ENCODE measurements at regions not wholly inside any gene's neighbourhood (a gene's known extent, or its start where the extent isn't known, plus 50 kb on each side); places are given as distances from the start of the nearest gene placed in this dataset.
"Not testable (repeated sequence)": the region's sequence is repeated elsewhere in the genome, so short reads cannot be mapped to it uniquely, and the experiment has no call there.

DNA sequence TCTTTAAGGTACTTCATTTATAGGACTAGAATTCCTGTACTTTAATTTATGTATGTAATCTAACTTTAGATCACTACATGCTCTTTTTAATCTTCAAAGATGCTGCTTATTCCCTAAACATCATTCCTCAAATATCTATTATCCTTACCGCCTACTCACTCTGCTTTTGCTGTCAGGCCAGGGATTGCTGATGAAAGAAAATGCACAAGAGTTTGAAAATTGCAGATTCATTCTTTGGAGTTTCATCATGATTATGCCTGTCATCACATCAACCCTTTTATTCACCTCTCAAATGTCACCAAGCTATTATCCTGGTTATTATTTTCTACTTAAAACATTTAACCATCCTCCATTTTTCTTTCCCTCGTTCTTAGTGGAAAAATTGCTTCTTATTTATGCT is 802.7 kb downstream of the METTL15 start:
- TF ChIP-seq, protein P1, sequence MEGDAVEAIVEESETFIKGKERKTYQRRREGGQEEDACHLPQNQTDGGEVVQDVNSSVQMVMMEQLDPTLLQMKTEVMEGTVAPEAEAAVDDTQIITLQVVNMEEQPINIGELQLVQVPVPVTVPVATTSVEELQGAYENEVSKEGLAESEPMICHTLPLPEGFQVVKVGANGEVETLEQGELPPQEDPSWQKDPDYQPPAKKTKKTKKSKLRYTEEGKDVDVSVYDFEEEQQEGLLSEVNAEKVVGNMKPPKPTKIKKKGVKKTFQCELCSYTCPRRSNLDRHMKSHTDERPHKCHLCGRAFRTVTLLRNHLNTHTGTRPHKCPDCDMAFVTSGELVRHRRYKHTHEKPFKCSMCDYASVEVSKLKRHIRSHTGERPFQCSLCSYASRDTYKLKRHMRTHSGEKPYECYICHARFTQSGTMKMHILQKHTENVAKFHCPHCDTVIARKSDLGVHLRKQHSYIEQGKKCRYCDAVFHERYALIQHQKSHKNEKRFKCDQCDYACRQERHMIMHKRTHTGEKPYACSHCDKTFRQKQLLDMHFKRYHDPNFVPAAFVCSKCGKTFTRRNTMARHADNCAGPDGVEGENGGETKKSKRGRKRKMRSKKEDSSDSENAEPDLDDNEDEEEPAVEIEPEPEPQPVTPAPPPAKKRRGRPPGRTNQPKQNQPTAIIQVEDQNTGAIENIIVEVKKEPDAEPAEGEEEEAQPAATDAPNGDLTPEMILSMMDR (IDR thresholded peaks at IDR 0.05; ENCODE audit: low read depth, low read length): no peak
- no peak overlapping the region for H3K27ac ChIP-seq
- no peak for DNase-seq

DNA sequence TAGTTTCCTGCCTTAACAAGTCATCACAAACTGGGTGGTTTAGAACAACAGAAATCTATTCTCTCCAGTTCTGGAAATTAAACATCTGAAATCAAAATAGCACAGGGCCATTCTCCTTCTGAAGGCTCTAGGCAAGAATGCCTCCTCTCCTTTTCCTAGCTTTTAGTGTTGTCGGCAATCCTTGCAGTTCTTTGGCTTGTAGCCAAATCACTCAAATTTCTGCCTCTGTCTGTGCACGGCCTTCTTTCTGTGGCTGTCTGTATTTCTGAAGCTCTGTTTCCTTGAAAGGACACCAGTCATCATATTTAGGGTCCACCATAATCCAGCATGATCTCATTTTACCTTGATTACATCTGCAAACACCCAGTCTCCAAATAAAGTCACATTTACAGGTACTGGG is 795.5 kb downstream of the METTL15 start:
- H3K9me3 ChIP-seq (ENCODE audit: severe bottlenecking): no peaks in the 10 kb centered on the region
- TF ChIP-seq, protein P1 (IDR thresholded peaks at IDR 0.05; ENCODE audit: low read depth, low read length): no peak
- H3K4me3 ChIP-seq (ENCODE audit: low read depth, low read length): no peak overlapping the region
- DNase-seq: no peak
- H3K27ac ChIP-seq: no peak overlapping the region
- no peaks in the 10 kb centered on the region for H3K36me3 ChIP-seq
- H3K27me3 ChIP-seq (ENCODE audit: insufficient read depth, low read depth, severe bottlenecking): no peaks in the 10 kb centered on the region

More for the DNA sequence above, 802.7 kb downstream of the METTL15 start:
- Histone ChIP-seq H3K9me3 (ENCODE audit: severe bottlenecking) (no peaks in the 10 kb centered on the region), H3K27me3 (ENCODE audit: insufficient read depth, low read depth, severe bottlenecking) (no peaks in the 10 kb centered on the region), H3K36me3 (no peaks in the 10 kb centered on the region), H3K4me3 (ENCODE audit: low read depth, low read length) (no peak overlapping the region)

DNA sequence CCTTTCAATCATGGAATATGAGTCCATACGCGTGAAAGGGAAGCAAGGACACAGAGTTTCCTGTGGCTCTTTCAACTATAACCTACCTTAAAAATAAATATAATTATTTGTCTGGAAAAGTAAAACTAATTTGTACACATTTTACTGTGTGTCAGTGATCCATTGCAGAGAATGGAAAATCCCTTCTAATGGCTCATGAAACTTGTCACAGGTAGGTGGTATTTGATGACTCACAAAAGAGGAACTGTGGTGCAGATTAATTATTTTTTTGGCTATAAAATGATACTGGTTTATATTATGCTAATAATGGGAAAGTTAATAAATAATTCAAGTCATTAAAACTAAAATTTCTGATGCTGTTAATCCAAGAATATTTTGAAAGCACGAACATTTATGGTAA is 792.2 kb downstream of the METTL15 start:
- Histone ChIP-seq H3K27me3 (ENCODE audit: insufficient read depth, low read depth, severe bottlenecking) (no peaks in the 10 kb centered on the region), H3K9me3 (ENCODE audit: severe bottlenecking) (no peaks in the 10 kb centered on the region), H3K4me3 (ENCODE audit: low read depth, low read length) (no peak overlapping the region), H3K27ac (no peak overlapping the region), H3K36me3 (no peaks in the 10 kb centered on the region)
- DNase-seq: no peak
- TF ChIP-seq, protein P1 (IDR thresholded peaks at IDR 0.05; ENCODE audit: low read depth, low read length): no peak

DNA sequence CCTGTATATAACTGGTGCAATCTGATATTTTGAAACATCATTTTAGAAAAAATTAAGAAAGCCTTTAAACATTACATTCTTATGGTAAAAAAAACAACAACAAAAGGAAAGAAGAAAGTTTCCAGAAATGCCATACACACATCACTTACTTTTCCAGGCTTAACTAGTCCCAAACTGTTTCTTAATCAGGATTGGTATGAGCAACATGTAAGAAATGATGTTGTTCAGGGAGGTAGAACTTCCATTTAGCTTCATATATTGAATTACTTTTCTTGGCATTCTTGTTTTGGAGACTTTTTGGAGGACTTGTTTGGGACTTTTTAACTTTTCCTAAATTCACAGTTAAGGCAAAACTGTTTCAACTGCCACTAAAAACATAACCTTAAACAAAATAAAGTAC is 791.5 kb downstream of the METTL15 start:
- Histone ChIP-seq H3K4me3 (ENCODE audit: low read depth, low read length) (no peak overlapping the region), H3K9me3 (ENCODE audit: severe bottlenecking) (no peaks in the 10 kb centered on the region), H3K36me3 (no peaks in the 10 kb centered on the region), H3K27me3 (ENCODE audit: insufficient read depth, low read depth, severe bottlenecking) (no peaks in the 10 kb centered on the region), H3K27ac (no peak overlapping the region)
- TF ChIP-seq, protein P1 (IDR thresholded peaks at IDR 0.05; ENCODE audit: low read depth, low read length): no peak
- no peak for DNase-seq

DNA sequence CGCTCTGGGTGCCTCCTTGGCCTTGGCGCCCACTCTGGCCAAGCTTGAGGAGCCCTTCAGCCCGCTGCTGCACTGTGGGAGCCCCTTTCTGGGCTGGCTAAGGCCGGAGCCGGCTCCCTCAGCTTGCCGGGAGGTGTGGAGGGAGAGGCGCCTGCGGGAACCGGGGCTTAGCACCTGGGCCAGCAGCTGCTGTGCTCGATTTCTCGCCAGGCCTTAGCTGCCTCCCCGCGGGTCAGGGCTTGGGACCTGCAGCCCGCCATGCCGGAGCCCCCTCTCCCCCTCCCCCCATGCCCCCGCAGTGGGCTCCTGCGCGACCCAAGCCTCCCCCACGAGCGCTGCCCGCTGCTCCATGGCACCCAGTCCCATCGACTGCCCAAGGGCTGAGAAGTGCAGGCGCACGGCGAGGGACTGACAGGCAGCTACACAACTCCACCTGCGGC is 782.4 kb downstream of the METTL15 start:
- not testable (repeated sequence) for H3K27ac ChIP-seq; H3K36me3 ChIP-seq; H3K4me3 ChIP-seq (ENCODE audit: low read depth, low read length); H3K9me3 ChIP-seq (ENCODE audit: severe bottlenecking); DNase-seq; H3K27me3 ChIP-seq (ENCODE audit: insufficient read depth, low read depth, severe bottlenecking)

DNA sequence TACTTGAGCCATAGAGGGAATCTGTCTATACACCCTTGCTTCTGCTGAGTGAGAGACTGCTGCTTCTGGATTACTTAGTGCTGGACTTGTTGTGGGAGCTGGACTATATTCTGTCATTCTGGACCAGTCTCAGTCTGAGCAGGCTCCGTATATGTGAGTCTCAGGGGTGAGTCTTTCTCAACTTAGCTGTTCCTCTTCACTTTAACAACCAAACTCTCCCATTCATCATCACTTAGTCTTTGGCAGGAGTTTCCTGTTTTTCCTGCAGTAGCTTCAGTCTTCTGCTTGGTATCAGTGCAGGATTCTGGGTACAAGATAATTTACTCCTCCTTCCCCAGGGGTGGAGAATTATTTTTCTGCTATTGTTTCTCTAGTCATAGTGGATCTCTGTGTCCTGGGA is 779.5 kb downstream of the METTL15 start:
- Histone ChIP-seq H3K4me3 (ENCODE audit: low read depth, low read length) (no peak overlapping the region), H3K27ac (no peak overlapping the region), H3K27me3 (ENCODE audit: insufficient read depth, low read depth, severe bottlenecking) (no peaks in the 10 kb centered on the region), H3K36me3 (no peaks in the 10 kb centered on the region), H3K9me3 (ENCODE audit: severe bottlenecking) (no peaks in the 10 kb centered on the region)
- TF ChIP-seq, protein P1 (IDR thresholded peaks at IDR 0.05; ENCODE audit: low read depth, low read length): no peak
- no peak for DNase-seq
